Type B pancreatic cell (in vitro differentiated cells): ENCODE measurements at regions not wholly inside any gene's neighbourhood (a gene's known extent, or its start where the extent isn't known, plus 50 kb on each side); places are given as distances from the start of the nearest gene placed in this dataset.

Experiments used
- DNase-seq: peaks from one replicate; pipeline ENCODE4 v3.0.0; 2021; ENCODE audit warnings: mixed read lengths; ENCODE audit not compliant: unreplicated experiment; ENCODE audit errors: extremely low spot score
- H3K27ac Mint-ChIP-seq: 2 replicates; pipeline ENCODE4 v1.8.0; 2021; ENCODE audit warnings: mild to moderate bottlenecking, mixed read lengths
- H3K27me3 Mint-ChIP-seq: 2 replicates; pipeline ENCODE4 v1.8.0; 2021; ENCODE audit warnings: mixed read lengths
- H3K36me3 Mint-ChIP-seq: 2 replicates; pipeline ENCODE4 v1.8.0; 2021; ENCODE audit warnings: mixed read lengths
- H3K4me1 Mint-ChIP-seq: one replicate; pipeline ENCODE4 v1.8.0; 2021; ENCODE audit warnings: mixed read lengths; ENCODE audit not compliant: unreplicated experiment
- H3K4me3 Mint-ChIP-seq: 2 replicates; pipeline ENCODE4 v1.8.0; 2021; ENCODE audit warnings: mild to moderate bottlenecking, mixed read lengths
- H3K9me3 Mint-ChIP-seq: 2 replicates; pipeline ENCODE4 v1.8.0; 2021; ENCODE audit warnings: mixed read lengths
- CTCF ChIP-seq: fragments of 200-600 bp; sonication (generic); conservative IDR thresholded peaks from 2 replicates; pipeline ENCODE4 v1.5.0; 2021; ENCODE audit warnings: antibody characterized with exemption, mild to moderate bottlenecking

GRCh38 chr2:120635146-120635545 is 100.5 kb upstream of the GLI2 start:
- Mint-ChIP-seq H3K4me3 (no peak overlapping the region), H3K36me3 (no peaks in the 10 kb centered on the region), H3K9me3 (no peaks in the 10 kb centered on the region), H3K27ac (no peak overlapping the region), H3K4me1 (peaks cover 17% of the 10 kb centered on the region), H3K27me3 (peaks cover 10% of the 10 kb centered on the region)
- DNase-seq, result no peak
- TF ChIP-seq CTCF, result no peak

GRCh38 chr2:120637847-120638246 is 97.8 kb upstream of the GLI2 start:
- Mint-ChIP-seq H3K27me3 (peaks cover 13% of the 10 kb centered on the region), H3K4me1 (peaks cover 3% of the 10 kb centered on the region), H3K4me3 (no peak overlapping the region), H3K27ac (no peak overlapping the region), H3K36me3 (no peaks in the 10 kb centered on the region), H3K9me3 (no peaks in the 10 kb centered on the region)
- DNase-seq, result no peak
- TF ChIP-seq CTCF, result no peak

GRCh38 chr2:120638450-120638849 is 97.2 kb upstream of the GLI2 start:
- Mint-ChIP-seq H3K4me1 (no peaks in the 10 kb centered on the region), H3K4me3 (no peak overlapping the region), H3K9me3 (no peaks in the 10 kb centered on the region), H3K36me3 (no peaks in the 10 kb centered on the region), H3K27ac (no peak overlapping the region), H3K27me3 (peaks cover 13% of the 10 kb centered on the region)
- TF ChIP-seq CTCF, result no peak
- DNase-seq, result no peak

GRCh38 chr2:120641366-120641771 is 94.3 kb upstream of the GLI2 start:
- Mint-ChIP-seq H3K27ac (no peak overlapping the region), H3K27me3 (peaks cover 9% of the 10 kb centered on the region), H3K4me3 (no peak overlapping the region), H3K4me1 (no peaks in the 10 kb centered on the region), H3K36me3 (no peaks in the 10 kb centered on the region), H3K9me3 (no peaks in the 10 kb centered on the region)
- peak; percentile 10 for DNase-seq
- no peak for TF ChIP-seq CTCF

GRCh38 chr2:120642646-120643045 is 93.0 kb upstream of the GLI2 start:
- H3K27me3 Mint-ChIP-seq, result peaks cover 6% of the 10 kb centered on the region
- no peaks in the 10 kb centered on the region for H3K4me1 Mint-ChIP-seq
- peaks cover 3% of the 10 kb centered on the region for H3K9me3 Mint-ChIP-seq
- no peak overlapping the region for H3K4me3 Mint-ChIP-seq
- no peak for TF ChIP-seq CTCF
- H3K27ac Mint-ChIP-seq, result no peak overlapping the region
- H3K36me3 Mint-ChIP-seq, result no peaks in the 10 kb centered on the region
- DNase-seq, result no peak

GRCh38 chr2:120646994-120647393 is 88.7 kb upstream of the GLI2 start:
- peak; percentile 10 for DNase-seq
- TF ChIP-seq CTCF, result no peak
- H3K36me3 Mint-ChIP-seq, result peaks cover 4% of the 10 kb centered on the region
- peaks cover 4% of the 10 kb centered on the region for H3K9me3 Mint-ChIP-seq
- no peaks in the 10 kb centered on the region for H3K27me3 Mint-ChIP-seq
- no peak overlapping the region for H3K27ac Mint-ChIP-seq
- no peaks in the 10 kb centered on the region for H3K4me1 Mint-ChIP-seq
- H3K4me3 Mint-ChIP-seq, result no peak overlapping the region
